ENCODE measurements at regions not wholly inside any gene's neighbourhood (a gene's known extent, or its start where the extent isn't known, plus 50 kb on each side); places are given as distances from the start of the nearest gene placed in this dataset.

GRCh38 chr12:128140551-128140950, 126.4 kb upstream of the TMEM132C start:
- H3K4me1 ChIP-seq (ENCODE audit: insufficient read depth), result no peaks in the 10 kb centered on the region
- no peak overlapping the region for H3K4me3 Mint-ChIP-seq
- H3K27ac ChIP-seq (ENCODE audit: low read depth), result no peak overlapping the region
- no peak for TF ChIP-seq CREB1 (CRISPR knock-in tag; IDR thresholded peaks at IDR 0.05; ENCODE audit: low read depth)
- TF ChIP-seq CTCF (conservative IDR thresholded peaks at IDR 0.05; ENCODE audit: low read depth in 2 of 2), result no peak
- TF ChIP-seq ZNF462 (CRISPR knock-in tag; IDR thresholded peaks at IDR 0.05), result no peak
- no peak for TF ChIP-seq EZH2 (IDR thresholded peaks at IDR 0.05; ENCODE audit: low read depth, unreplicated experiment)
- no peak for TF ChIP-seq STAT1 (IDR thresholded peaks at IDR 0.05; ENCODE audit: unreplicated experiment)
- TF ChIP-seq JUNB (IDR thresholded peaks at IDR 0.05; ENCODE audit: unreplicated experiment), result no peak
- TF ChIP-seq ZNF331 (CRISPR knock-in tag; IDR thresholded peaks at IDR 0.05; ENCODE audit: low read depth), result no peak
- peaks cover 98% of the 10 kb centered on the region for H3K9me3 Mint-ChIP-seq
- H3K27ac Mint-ChIP-seq, result no peak overlapping the region
- no peaks in the 10 kb centered on the region for H3K9me2 ChIP-seq (ENCODE audit: insufficient read depth)
- H3K36me3 ChIP-seq (ENCODE audit: insufficient read depth), result peaks cover 6% of the 10 kb centered on the region; the same call in 1 of the 2 replicates
- H3F3A ChIP-seq (replicated peaks; ENCODE audit: low read depth), result no peaks in the 10 kb centered on the region
- no peak for DNase-seq (ENCODE audit: low spot score)
- H3K4me1 Mint-ChIP-seq, result no peaks in the 10 kb centered on the region
- H4K20me1 ChIP-seq (replicated peaks; ENCODE audit: insufficient read depth), result no peaks in the 10 kb centered on the region
- peaks cover 2% of the 10 kb centered on the region for H3K27me3 Mint-ChIP-seq (ENCODE audit: insufficient read depth, low read depth, poor library complexity)
- no peak for ATAC-seq
- H3K4me2 ChIP-seq, result no peak overlapping the region
- H3K79me2 ChIP-seq (replicated peaks; ENCODE audit: insufficient read depth), result no peaks in the 10 kb centered on the region
- H3K4me3 ChIP-seq, result no peak overlapping the region
- H3K36me3 Mint-ChIP-seq (ENCODE audit: low read depth), result peaks cover 46% of the 10 kb centered on the region
- no peak overlapping the region for H2AFZ ChIP-seq
- H3K27me3 ChIP-seq (ENCODE audit: insufficient read depth), result no peaks in the 10 kb centered on the region
